ENCODE measurements at regions not wholly inside any gene's neighbourhood (a gene's known extent, or its start where the extent isn't known, plus 50 kb on each side); places are given as distances from the start of the nearest gene placed in this dataset.

- H3K9me3 ChIP-seq (ENCODE audit: control extremely low read depth in 1 of 3, control insufficient read depth in 2 of 3, insufficient read depth in 1 of 3, low read length in 2 of 3) = peaks cover 0 to 6% (median 0%) of the 10 kb centered on the region in 3 donors
- POLR2A ChIA-PET = no interaction called here
- peaks cover 8% of the 10 kb centered on the region for H3K9me3 Mint-ChIP-seq (ENCODE audit: insufficient read depth)
- no peaks in the 10 kb centered on the region for H4K20me1 ChIP-seq (ENCODE audit: control insufficient read depth, insufficient read depth, low read length, poor library complexity, severe bottlenecking)
- no CpG with 5 or more reads among the region's 5 CpGs for WGBS (ENCODE audit: insufficient coverage)
- H3K4me2 ChIP-seq (replicated peaks; ENCODE audit: low read depth, low read length, poor library complexity, severe bottlenecking) = no peak overlapping the region
- no peaks in the 10 kb centered on the region for H3K36me3 ChIP-seq (replicated peaks in 1 of 2; ENCODE audit: control extremely low read depth in 1 of 2, control insufficient read depth in 1 of 2, extremely low read depth in 1 of 2, insufficient read depth in 2 of 2, low read length in 1 of 2)
- DNase-seq (no peak), ATAC-seq (ENCODE audit: low read depth) (no peak)
- no peaks in the 10 kb centered on the region for H3K27me3 ChIP-seq (replicated peaks in 1 of 4; ENCODE audit: control extremely low read depth in 1 of 4, control insufficient read depth in 3 of 4, insufficient read depth in 4 of 4, low read length in 3 of 4)
- H3K4me3 ChIP-seq (ENCODE audit: control extremely low read depth in 1 of 5, extremely low read depth in 1 of 5, insufficient read depth in 1 of 5, low read depth in 2 of 5, low read length in 4 of 5) = no peak overlapping the region
- no peak overlapping the region for H3K4me3 Mint-ChIP-seq
- no peak for TF ChIP-seq CTCF (IDR thresholded peaks at IDR 0.05)
- no peaks in the 10 kb centered on the region for H3K4me1 ChIP-seq (ENCODE audit: control insufficient read depth in 2 of 2, insufficient read depth in 2 of 2, low read length in 2 of 2)
- H3K27ac ChIP-seq (ENCODE audit: low read length in 2 of 2) = no peak overlapping the region
- no peaks in the 10 kb centered on the region for H3K4me1 Mint-ChIP-seq
- H3K27ac Mint-ChIP-seq = no peak overlapping the region
- no peak overlapping the region for H2AFZ ChIP-seq (ENCODE audit: insufficient read depth, low read depth, low read length, poor library complexity, severe bottlenecking)
- H3K9ac ChIP-seq (ENCODE audit: low read length) = no peak overlapping the region
- CTCF ChIA-PET = no interaction called here
- no peaks in the 10 kb centered on the region for H3K27me3 Mint-ChIP-seq
- no peaks in the 10 kb centered on the region for H3K79me2 ChIP-seq (ENCODE audit: control insufficient read depth, insufficient read depth, low read length)
- intact Hi-C loops (cut with micrococcal nuclease) = no loop called here
Measured at GRCh38 chr13:83265279-83265678, 617.0 kb downstream of the SLITRK1 start.

- 89% methylated on average over 4 of the region's 6 CpGs for WGBS (ENCODE audit: insufficient coverage)
- no peak overlapping the region for H3K4me3 Mint-ChIP-seq
Measured at GRCh38 chr13:83248751-83249150, 633.5 kb downstream of the SLITRK1 start.

More at GRCh38 chr13:83248751-83249150, 633.5 kb downstream of the SLITRK1 start:
- ATAC-seq (ENCODE audit: low read depth) (no peak), DNase-seq (no peak)
- Histone ChIP-seq H2AFZ (ENCODE audit: insufficient read depth, low read depth, low read length, poor library complexity, severe bottlenecking) (no peak overlapping the region), H3K9ac (ENCODE audit: low read length) (no peak overlapping the region), H3K27me3 (replicated peaks in 1 of 4; ENCODE audit: control extremely low read depth in 1 of 4, control insufficient read depth in 3 of 4, insufficient read depth in 4 of 4, low read length in 3 of 4) (no peaks in the 10 kb centered on the region), H3K4me3 (ENCODE audit: control extremely low read depth in 1 of 5, extremely low read depth in 1 of 5, insufficient read depth in 1 of 5, low read depth in 2 of 5, low read length in 4 of 5) (no peak overlapping the region), H3K4me1 (ENCODE audit: control insufficient read depth in 2 of 2, insufficient read depth in 2 of 2, low read length in 2 of 2) (no peaks in the 10 kb centered on the region), H3K9me3 (ENCODE audit: control extremely low read depth in 1 of 3, control insufficient read depth in 2 of 3, insufficient read depth in 1 of 3, low read length in 2 of 3) (peaks cover 0 to 4% (median 0%) of the 10 kb centered on the region in 3 donors), H4K20me1 (ENCODE audit: control insufficient read depth, insufficient read depth, low read length, poor library complexity, severe bottlenecking) (no peaks in the 10 kb centered on the region), H3K79me2 (ENCODE audit: control insufficient read depth, insufficient read depth, low read length) (no peaks in the 10 kb centered on the region), H3K36me3 (replicated peaks in 1 of 2; ENCODE audit: control extremely low read depth in 1 of 2, control insufficient read depth in 1 of 2, extremely low read depth in 1 of 2, insufficient read depth in 2 of 2, low read length in 1 of 2) (no peaks in the 10 kb centered on the region), H3K4me2 (replicated peaks; ENCODE audit: low read depth, low read length, poor library complexity, severe bottlenecking) (no peak overlapping the region), H3K27ac (ENCODE audit: low read length in 2 of 2) (no peak overlapping the region)
- intact Hi-C loops (cut with micrococcal nuclease) = no loop called here
- no peak overlapping the region for H3K27ac Mint-ChIP-seq
- H3K9me3 Mint-ChIP-seq (ENCODE audit: insufficient read depth) = no peaks in the 10 kb centered on the region
- POLR2A ChIA-PET = no interaction called here
- no peak for TF ChIP-seq CTCF (IDR thresholded peaks at IDR 0.05)
- no peak for TF ChIP-seq EZH2 (IDR thresholded peaks at IDR 0.05; ENCODE audit: borderline replicate concordance, insufficient read depth, low read depth, low read length, poor library complexity, severe bottlenecking)
- H3K27me3 Mint-ChIP-seq = no peaks in the 10 kb centered on the region
- CTCF ChIA-PET = no interaction called here
- no peaks in the 10 kb centered on the region for H3K4me1 Mint-ChIP-seq
